ENCODE measurements at regions not wholly inside any gene's neighbourhood (a gene's known extent, or its start where the extent isn't known, plus 50 kb on each side); places are given as distances from the start of the nearest gene placed in this dataset.

- Histone ChIP-seq H2AFZ (ENCODE audit: low read length) (no peak overlapping the region), H3K4me1 (ENCODE audit: control insufficient read depth, extremely low read depth, insufficient read depth, low read length) (no peaks in the 10 kb centered on the region), H3K9ac (ENCODE audit: insufficient read depth, low read length) (no peak overlapping the region), H3K27ac (ENCODE audit: insufficient read depth, low read length) (no peak overlapping the region), H3K27me3 (ENCODE audit: control insufficient read depth, insufficient read depth, low read length) (no peaks in the 10 kb centered on the region), H3K36me3 (ENCODE audit: control insufficient read depth, insufficient read depth, low read length) (no peaks in the 10 kb centered on the region), H3K4me3 (replicated peaks in 1 of 4; ENCODE audit: control extremely low read depth in 1 of 4, insufficient read depth in 1 of 4, low read depth in 3 of 4, low read length in 4 of 4) (no peak overlapping the region), H4K20me1 (ENCODE audit: control insufficient read depth, extremely low read depth, insufficient read depth, low read length) (no peaks in the 10 kb centered on the region), H3K79me2 (ENCODE audit: control insufficient read depth, insufficient read depth, low read length) (no peaks in the 10 kb centered on the region), H3K4me2 (ENCODE audit: extremely low read depth, insufficient read depth, low read length) (no peak overlapping the region), H3K9me3 (ENCODE audit: control insufficient read depth, insufficient read depth, low read depth, low read length) (no peaks in the 10 kb centered on the region)
- TF ChIP-seq CTCF (conservative IDR thresholded peaks at IDR 0.05 in 1 of 2, IDR thresholded peaks at IDR 0.05 in 1 of 2; ENCODE audit: low read depth in 1 of 2, low read length in 2 of 2), result no peak
- no peak for TF ChIP-seq EZH2 (IDR thresholded peaks at IDR 0.05; ENCODE audit: low read length, missing control alignments)
- no peak for DNase-seq (ENCODE audit: low read depth in 2 of 2)
Observed at GRCh38 chr3:111284503-111285183, 213.0 kb downstream of the NECTIN3 start.

GRCh38 chr3:111285184-111285538 is 213.5 kb downstream of the NECTIN3 start:
- no peaks in the 10 kb centered on the region for H3K36me3 ChIP-seq (ENCODE audit: control insufficient read depth, insufficient read depth, low read length)
- no peak overlapping the region for H3K4me3 ChIP-seq (replicated peaks in 1 of 4; ENCODE audit: control extremely low read depth in 1 of 4, insufficient read depth in 1 of 4, low read depth in 3 of 4, low read length in 4 of 4)
- TF ChIP-seq EZH2 (IDR thresholded peaks at IDR 0.05; ENCODE audit: low read length, missing control alignments) (no peak), CTCF (conservative IDR thresholded peaks at IDR 0.05 in 1 of 2, IDR thresholded peaks at IDR 0.05 in 1 of 2; ENCODE audit: low read depth in 1 of 2, low read length in 2 of 2) (no peak)
- no peaks in the 10 kb centered on the region for H3K4me1 ChIP-seq (ENCODE audit: control insufficient read depth, extremely low read depth, insufficient read depth, low read length)
- H4K20me1 ChIP-seq (ENCODE audit: control insufficient read depth, extremely low read depth, insufficient read depth, low read length), result no peaks in the 10 kb centered on the region
- no peak overlapping the region for H3K27ac ChIP-seq (ENCODE audit: insufficient read depth, low read length)
- no peaks in the 10 kb centered on the region for H3K27me3 ChIP-seq (ENCODE audit: control insufficient read depth, insufficient read depth, low read length)
- no peak overlapping the region for H2AFZ ChIP-seq (ENCODE audit: low read length)
- no peak for DNase-seq (ENCODE audit: low read depth in 2 of 2)
- no peak overlapping the region for H3K4me2 ChIP-seq (ENCODE audit: extremely low read depth, insufficient read depth, low read length)
- H3K9ac ChIP-seq (ENCODE audit: insufficient read depth, low read length), result no peak overlapping the region
- H3K79me2 ChIP-seq (ENCODE audit: control insufficient read depth, insufficient read depth, low read length), result no peaks in the 10 kb centered on the region
- H3K9me3 ChIP-seq (ENCODE audit: control insufficient read depth, insufficient read depth, low read depth, low read length), result no peaks in the 10 kb centered on the region

GRCh38 chr3:111285694-111286093 is 214.1 kb downstream of the NECTIN3 start:
- Histone ChIP-seq H3K9me3 (ENCODE audit: control insufficient read depth, insufficient read depth, low read depth, low read length) (no peaks in the 10 kb centered on the region), H3K27ac (ENCODE audit: insufficient read depth, low read length) (no peak overlapping the region), H3K36me3 (ENCODE audit: control insufficient read depth, insufficient read depth, low read length) (no peaks in the 10 kb centered on the region), H3K9ac (ENCODE audit: insufficient read depth, low read length) (no peak overlapping the region), H3K27me3 (ENCODE audit: control insufficient read depth, insufficient read depth, low read length) (no peaks in the 10 kb centered on the region), H3K4me2 (ENCODE audit: extremely low read depth, insufficient read depth, low read length) (no peak overlapping the region), H3K79me2 (ENCODE audit: control insufficient read depth, insufficient read depth, low read length) (no peaks in the 10 kb centered on the region), H3K4me3 (replicated peaks in 1 of 4; ENCODE audit: control extremely low read depth in 1 of 4, insufficient read depth in 1 of 4, low read depth in 3 of 4, low read length in 4 of 4) (no peak overlapping the region), H3K4me1 (ENCODE audit: control insufficient read depth, extremely low read depth, insufficient read depth, low read length) (no peaks in the 10 kb centered on the region), H4K20me1 (ENCODE audit: control insufficient read depth, extremely low read depth, insufficient read depth, low read length) (no peaks in the 10 kb centered on the region), H2AFZ (ENCODE audit: low read length) (no peak overlapping the region)
- no peak for TF ChIP-seq EZH2 (IDR thresholded peaks at IDR 0.05; ENCODE audit: low read length, missing control alignments)
- no peak for TF ChIP-seq CTCF (conservative IDR thresholded peaks at IDR 0.05 in 1 of 2, IDR thresholded peaks at IDR 0.05 in 1 of 2; ENCODE audit: low read depth in 1 of 2, low read length in 2 of 2)
- DNase-seq (ENCODE audit: low read depth in 2 of 2), result no peak

All from fibroblast of lung (primary cell).